ENCODE measurements at regions not wholly inside any gene's neighbourhood (a gene's known extent, or its start where the extent isn't known, plus 50 kb on each side); places are given as distances from the start of the nearest gene placed in this dataset.

DNA sequence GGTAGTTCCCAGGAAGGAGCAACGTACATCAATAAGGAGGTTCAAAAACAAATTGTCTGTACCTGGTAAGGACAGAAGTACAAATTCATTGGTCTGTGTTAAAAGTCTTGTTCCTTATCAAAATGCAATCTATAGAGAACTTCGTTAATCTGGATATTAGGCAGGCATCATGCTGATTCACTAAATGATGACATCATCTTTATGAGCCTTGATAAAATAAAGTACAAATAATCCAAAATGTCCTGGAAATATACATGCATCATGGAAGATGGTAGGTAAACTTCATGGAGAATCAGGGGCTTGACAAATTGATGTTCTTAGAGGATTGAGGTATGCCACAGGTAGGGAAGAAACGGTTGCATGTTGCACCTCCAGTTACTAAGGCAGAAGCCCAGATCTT lies 433.9 kb downstream of the TRIML1 start:
- TF ChIP-seq, protein P1, sequence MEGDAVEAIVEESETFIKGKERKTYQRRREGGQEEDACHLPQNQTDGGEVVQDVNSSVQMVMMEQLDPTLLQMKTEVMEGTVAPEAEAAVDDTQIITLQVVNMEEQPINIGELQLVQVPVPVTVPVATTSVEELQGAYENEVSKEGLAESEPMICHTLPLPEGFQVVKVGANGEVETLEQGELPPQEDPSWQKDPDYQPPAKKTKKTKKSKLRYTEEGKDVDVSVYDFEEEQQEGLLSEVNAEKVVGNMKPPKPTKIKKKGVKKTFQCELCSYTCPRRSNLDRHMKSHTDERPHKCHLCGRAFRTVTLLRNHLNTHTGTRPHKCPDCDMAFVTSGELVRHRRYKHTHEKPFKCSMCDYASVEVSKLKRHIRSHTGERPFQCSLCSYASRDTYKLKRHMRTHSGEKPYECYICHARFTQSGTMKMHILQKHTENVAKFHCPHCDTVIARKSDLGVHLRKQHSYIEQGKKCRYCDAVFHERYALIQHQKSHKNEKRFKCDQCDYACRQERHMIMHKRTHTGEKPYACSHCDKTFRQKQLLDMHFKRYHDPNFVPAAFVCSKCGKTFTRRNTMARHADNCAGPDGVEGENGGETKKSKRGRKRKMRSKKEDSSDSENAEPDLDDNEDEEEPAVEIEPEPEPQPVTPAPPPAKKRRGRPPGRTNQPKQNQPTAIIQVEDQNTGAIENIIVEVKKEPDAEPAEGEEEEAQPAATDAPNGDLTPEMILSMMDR (IDR thresholded peaks at IDR 0.05; ENCODE audit: low read depth, low read length, poor library complexity, severe bottlenecking), result no peak
- no peak for TF ChIP-seq EZH2phosphoT487 (IDR thresholded peaks at IDR 0.05; ENCODE audit: borderline replicate concordance, low read length)

Data from DOHH2 (cell line).